HG02884 (cell line): ENCODE measurements at regions not wholly inside any gene's neighbourhood (a gene's known extent, or its start where the extent isn't known, plus 50 kb on each side); places are given as distances from the start of the nearest gene placed in this dataset.
"Not testable (repeated sequence)": the region's sequence is repeated elsewhere in the genome, so short reads cannot be mapped to it uniquely, and the experiment has no call there.

ENCODE experiments used
- ATAC-seq: cut with Tn5 transposase; IDR thresholded peaks from one replicate; pipeline ENCODE4 v1.9.1; 2021; ENCODE audit warnings: mild to moderate bottlenecking, moderate library complexity; ENCODE audit not compliant: unreplicated experiment

DNA sequence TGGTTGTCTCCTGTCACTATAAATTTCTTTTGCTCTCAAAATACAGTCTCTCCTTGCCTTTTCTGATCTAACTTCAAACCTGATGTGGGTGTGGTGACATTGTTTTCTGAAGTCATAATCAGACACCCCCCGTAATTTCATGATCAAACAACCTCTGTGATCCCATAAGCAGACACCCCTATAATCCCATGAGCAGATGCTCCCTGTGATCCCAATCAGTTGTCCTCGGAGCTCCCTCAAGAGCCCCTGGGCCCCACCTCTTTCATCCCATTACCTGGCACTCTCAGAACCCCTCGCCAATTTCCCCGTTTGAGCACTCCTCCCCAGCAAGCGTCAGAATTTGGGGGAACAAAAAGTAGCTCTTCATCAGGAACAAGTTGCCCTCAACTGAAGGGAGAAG is 246.3 kb upstream of the FZD8 start:
- ATAC-seq: no peak

- no peak for ATAC-seq
These were observed 245.6 kb upstream of the FZD8 start for GRCh38 chr10:35887685-35888084.

- no peak for ATAC-seq
These were observed 243.0 kb upstream of the FZD8 start for GRCh38 chr10:35885076-35885475.

DNA sequence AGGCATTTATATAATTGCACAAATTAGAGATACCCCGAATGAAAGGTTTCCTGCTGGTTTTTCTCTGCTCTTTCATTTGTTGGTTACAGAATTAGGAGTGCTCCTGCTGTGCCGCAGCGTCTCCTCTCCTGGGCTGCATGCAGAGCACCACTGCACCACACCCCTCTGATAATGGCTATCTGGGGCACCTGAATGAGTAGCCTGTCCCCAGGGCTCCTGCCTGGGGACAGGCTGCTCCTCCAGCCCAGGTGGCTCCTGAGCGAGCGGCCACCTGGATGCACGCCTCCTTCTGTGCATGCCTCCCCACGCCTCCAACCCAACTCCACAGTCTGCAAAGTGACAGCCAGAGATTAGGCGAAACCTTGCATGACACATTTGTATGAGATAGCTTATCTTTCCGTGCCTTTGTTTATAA is 242.6 kb upstream of the FZD8 start:
- ATAC-seq: no peak

DNA sequence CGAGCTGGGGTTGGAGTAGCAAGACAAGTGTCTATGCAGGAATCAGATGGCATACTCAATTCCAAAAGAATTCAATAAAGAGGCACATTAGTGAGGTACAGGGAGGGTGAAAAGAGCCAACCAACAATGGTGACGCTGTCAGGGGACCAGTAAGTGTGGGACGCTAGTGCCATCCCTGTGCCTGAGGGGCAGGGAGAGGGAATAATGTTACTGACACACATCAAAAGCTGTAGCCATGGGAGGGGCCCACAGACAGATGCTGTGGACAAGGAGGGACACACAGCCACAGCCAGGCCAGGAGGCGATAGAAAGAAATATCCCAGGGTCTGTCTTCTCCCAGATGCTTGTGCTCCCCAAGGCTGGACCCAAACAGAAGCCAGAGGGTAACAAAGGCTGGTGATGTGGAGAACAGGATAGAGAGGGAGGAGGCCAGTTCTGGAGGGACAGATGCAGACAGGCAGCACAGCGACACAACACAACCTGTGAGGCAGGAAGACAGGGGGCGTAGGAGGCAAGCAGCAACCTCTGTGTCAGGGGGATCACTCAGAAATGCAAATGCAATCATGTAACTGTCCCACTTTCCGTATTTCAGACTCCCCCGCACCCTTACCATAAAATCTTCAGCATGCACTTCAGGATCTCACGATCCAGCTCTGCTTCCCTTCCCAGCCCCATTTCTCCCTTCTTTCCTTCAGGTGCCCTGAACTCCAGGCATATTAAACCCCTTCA is 240.5 kb upstream of the FZD8 start:
- ATAC-seq: no peak

- no peak for ATAC-seq
These were observed 239.2 kb upstream of the FZD8 start for GRCh38 chr10:35881320-35881719.

- ATAC-seq: no peak
These were observed 234.2 kb upstream of the FZD8 start for GRCh38 chr10:35876248-35876647.

- no peak for ATAC-seq
These were observed 233.1 kb upstream of the FZD8 start for GRCh38 chr10:35875016-35875676.

DNA sequence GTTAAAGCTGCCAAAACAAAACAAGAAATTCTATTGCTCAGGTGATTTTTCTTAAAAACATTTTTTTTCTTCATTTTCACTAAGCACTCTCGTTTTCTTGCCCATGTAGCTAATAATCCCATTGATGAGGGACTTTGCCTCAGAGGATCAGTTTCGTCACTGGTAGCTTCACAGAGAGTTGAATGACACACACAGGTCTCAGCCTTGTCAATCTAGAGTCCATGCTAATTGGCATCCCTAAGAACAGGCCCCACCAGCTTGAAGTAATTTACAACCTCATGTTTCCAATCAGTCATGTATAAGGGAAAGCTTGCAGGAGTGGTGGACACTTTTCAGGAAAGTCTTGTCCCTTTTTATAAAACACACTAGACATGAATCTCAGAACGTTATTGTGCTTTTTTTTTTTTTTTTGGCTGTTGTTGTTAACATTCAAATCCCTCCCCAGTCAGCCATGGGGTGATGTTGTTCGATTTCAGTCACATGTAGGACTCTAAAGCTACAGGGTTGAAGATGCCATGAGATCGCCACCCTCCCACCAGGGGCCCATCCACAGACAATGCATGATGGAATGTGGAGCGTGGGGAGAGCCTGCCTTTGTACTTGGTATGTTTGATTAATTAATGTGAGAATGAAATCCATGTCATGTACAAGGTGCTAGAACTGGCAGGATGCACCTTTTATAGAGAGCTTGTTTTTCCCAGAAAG is 232.4 kb upstream of the FZD8 start:
- ATAC-seq: no peak

- no peak for ATAC-seq
These were observed 230.6 kb upstream of the FZD8 start for GRCh38 chr10:35872671-35873070.

DNA sequence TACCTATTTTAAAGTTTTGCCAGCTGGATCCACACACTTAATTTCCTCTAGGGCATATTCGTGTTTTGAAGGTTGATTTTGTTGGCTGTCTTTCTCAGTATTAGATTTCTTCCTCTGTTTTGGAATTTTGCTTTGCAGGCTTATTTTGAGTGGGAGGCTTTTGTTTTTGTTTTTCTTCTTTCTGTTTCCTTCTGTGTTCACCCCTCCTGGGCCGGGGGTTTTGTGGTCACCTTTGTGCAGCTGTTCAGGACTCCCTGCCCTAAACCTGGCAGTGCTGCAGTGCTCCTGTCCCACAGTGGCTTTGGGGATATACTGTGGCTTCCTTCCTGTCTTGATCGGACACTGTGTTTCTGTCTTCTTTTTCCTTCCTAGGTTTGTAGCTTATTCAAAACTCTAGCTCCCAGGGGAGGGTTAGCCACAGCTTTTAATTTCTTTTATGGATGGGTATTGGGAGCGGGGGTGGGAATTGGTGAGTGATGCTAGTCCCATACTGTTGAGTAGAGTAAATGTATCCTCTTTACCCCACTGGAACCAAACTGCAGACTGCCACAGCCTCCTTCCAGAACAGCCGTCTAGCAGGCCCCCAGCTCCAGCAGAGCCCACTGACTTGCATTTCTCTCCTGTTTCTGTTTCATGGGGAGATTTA is 228.7 kb upstream of the FZD8 start:
- no peak for ATAC-seq

DNA sequence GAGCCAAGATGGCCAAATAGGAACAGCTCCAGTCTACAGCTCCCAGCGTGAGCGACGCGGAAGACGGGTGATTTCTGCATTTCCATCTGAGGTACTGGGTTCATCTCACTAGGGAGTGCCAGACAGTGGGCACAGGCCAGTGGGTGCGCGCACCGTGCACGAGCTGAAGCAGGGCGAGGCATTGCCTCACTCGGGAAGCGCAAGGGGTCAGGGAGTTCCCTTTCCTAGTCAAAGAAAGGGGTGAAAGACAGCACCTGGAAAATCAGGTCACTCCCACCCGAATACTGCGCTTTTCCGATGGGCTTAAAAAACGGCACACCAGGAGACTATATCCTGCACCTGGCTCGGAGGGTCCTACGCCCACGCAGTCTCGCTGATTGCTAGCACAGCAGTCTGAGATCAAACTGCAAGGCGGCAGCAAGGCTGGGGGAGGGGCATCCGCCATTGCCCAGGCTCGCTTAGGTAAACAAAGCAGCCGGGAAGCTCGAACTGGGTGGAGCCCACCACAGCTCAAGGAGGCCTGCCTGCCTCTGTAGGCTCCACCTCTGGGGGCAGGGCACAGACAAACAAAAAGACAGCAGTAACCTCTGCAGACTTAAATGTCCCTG is 216.7 kb upstream of the FZD8 start:
- not testable (repeated sequence) for ATAC-seq

- no peak for ATAC-seq
These were observed 215.8 kb upstream of the FZD8 start for GRCh38 chr10:35857860-35858259.

GRCh38 chr10:35855155-35855947 is 213.3 kb upstream of the FZD8 start:
- ATAC-seq: no peak

- ATAC-seq: no peak
These were observed 212.6 kb upstream of the FZD8 start for GRCh38 chr10:35854661-35855060.

DNA sequence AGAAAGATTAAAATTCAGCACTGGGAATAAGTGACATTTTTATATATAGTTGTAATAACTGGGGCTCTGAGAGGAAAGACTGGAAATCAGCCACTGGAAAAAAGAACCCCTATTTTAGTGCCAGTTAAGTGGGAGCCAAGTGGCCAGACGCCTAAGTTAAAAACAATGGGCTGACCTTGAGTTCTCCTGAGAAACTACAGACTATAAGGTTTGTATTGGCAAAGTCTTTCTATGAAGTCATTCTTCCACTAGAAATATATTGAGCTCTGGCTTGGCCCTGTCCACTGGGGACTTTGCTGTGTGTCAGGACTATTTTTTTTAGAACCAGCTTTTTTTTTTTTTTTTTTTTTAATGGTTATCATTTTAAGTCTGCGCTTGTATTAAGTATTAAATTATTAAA is 210.6 kb upstream of the FZD8 start:
- ATAC-seq: no peak

- ATAC-seq: no peak
These were observed 206.3 kb upstream of the FZD8 start for GRCh38 chr10:35848412-35848811.

- ATAC-seq: no peak
These were observed 202.6 kb upstream of the FZD8 start for GRCh38 chr10:35844686-35845085.

DNA sequence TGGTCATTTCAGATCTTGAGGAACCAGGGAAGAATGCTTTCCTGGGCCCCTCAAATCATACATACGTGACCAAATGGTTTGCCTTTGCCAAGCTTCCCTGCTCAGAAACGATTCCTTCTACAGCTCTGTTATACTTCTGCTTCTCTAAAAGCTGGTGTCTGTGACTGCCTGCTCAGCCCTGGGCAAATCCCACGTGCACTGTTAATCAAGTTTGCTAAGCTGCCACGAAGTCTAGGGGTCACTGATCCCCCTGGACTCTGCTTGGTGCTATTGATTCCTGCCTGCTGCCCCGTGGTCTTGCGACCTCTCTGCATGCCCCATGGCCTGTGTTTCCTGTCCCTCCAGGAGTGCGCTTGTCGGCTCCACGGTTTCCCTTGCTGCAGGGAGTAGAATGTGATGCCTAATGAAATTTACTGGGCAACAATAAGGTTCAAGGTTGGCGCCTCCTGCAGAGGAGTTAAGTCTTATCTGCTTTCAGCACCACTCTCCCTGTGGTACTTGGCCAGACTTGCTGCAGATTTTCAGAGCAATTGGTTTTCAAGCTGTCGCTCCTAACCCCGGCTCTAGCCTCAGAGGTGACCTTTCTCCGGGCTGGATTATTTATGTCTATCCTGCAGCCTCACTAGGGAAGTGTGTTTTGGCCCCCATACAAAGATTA is 201.6 kb upstream of the FZD8 start:
- no peak for ATAC-seq

DNA sequence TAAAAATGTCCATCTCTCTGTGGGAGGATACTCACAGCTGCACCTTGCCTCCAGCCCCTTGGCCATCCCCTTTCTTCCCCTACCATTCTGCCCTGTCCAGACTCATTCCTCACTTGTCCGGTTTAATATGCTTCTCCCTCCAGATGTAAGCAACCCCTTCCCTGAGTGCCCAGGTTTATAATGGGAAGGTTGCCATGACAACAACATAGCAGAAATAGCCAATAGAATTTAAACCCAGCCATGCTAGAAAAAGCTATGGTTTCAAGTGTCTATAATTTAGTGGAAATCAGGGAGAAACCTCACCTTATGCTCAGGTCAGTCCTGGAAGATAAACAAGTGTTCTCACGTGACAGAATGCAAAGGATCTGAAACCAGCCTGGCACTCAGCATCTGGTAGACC is 196.0 kb upstream of the FZD8 start:
- ATAC-seq: no peak
